ENCODE measurements at regions not wholly inside any gene's neighbourhood (a gene's known extent, or its start where the extent isn't known, plus 50 kb on each side); places are given as distances from the start of the nearest gene placed in this dataset.
"Not testable (repeated sequence)": the region's sequence is repeated elsewhere in the genome, so short reads cannot be mapped to it uniquely, and the experiment has no call there.

DNA sequence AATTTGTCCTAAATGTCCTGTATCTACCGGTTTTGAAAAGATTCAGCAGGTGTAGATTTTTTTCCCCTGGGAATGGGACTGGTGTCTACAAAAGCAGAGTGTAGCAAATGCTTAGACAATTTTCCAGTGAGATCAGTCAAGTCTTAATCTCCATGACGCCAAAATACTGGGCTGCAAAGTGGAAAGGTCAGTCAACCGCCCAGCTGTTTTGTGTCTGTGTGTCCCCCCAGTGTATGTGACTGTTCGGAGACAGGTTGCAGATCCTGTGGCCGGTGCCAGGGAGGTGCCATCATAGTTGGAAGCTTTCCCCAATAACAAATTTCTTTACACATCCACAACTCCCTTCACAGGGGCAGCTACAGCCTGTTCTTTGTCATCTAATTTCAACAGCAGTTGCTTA lies 263.8 kb downstream of the ARHGAP12 start (continued):
- no peak for TF ChIP-seq ZNF121 (tag by site-specific recombination; IDR thresholded peaks at IDR 0.05)
- TF ChIP-seq ZBTB8A (tag by site-specific recombination; IDR thresholded peaks at IDR 0.05): no peak
- TF ChIP-seq ZNF501 (tag by site-specific recombination; IDR thresholded peaks at IDR 0.05): no peak
- TF ChIP-seq BCL11B (tag by site-specific recombination; IDR thresholded peaks at IDR 0.05; ENCODE audit: low read depth): no peak
- no peak for TF ChIP-seq ZNF266 (tag by site-specific recombination; IDR thresholded peaks at IDR 0.05; ENCODE audit: low read depth)
- no peak for TF ChIP-seq ZNF391 (tag by site-specific recombination; IDR thresholded peaks at IDR 0.05; ENCODE audit: borderline replicate concordance, low read depth)
- TF ChIP-seq ZBTB21 (tag by site-specific recombination; IDR thresholded peaks at IDR 0.05): no peak
- TF ChIP-seq ZNF658 (tag by site-specific recombination; IDR thresholded peaks at IDR 0.05): no peak

GRCh38 chr10:31664071-31664470 lies 264.6 kb downstream of the ARHGAP12 start:
- H3K27ac ChIP-seq (ENCODE audit: extremely low read depth, low read depth, low read length); H3K4me3 ChIP-seq (ENCODE audit: low read depth, low read length); POLR2A ChIA-PET; H3K36me3 ChIP-seq (ENCODE audit: control insufficient read depth in 2 of 2, insufficient read depth in 1 of 2, low read length in 2 of 2); H3K9me3 ChIP-seq (ENCODE audit: control insufficient read depth, insufficient read depth, low read depth, low read length); CTCF ChIA-PET; H3K4me1 ChIP-seq (ENCODE audit: control insufficient read depth, insufficient read depth, low read length): not testable (repeated sequence)

DNA sequence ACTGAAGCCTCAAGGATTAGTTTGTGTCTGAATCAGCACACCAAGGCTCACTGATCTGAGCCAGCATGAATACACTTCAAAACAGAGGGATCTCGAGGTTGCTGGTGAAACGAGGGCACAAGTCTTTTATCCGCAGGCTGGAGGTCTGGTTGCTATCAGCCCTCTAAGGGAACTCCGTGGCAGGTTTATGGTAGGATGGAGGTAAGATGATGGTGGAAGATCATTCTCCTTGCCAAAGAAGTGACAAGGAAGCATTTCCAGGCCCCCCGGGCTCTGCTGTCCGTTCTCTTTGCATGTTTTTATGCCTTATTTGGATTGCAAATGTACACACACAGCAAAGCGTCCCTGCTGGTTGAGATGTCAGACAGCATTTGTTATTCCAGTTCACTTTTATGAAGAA lies 268.3 kb downstream of the ARHGAP12 start:
- ChIA-PET CTCF (interaction anchor here (0.7 kb wide), 1 partner anchor 13 kb away, joined by 3 read pairs; no protein-coding TSS in a partner anchor), POLR2A (no interaction called here)
- Histone ChIP-seq H3K4me3 (ENCODE audit: low read depth, low read length) (no peak overlapping the region), H3K36me3 (ENCODE audit: control insufficient read depth in 2 of 2, insufficient read depth in 1 of 2, low read length in 2 of 2) (no peaks in the 10 kb centered on the region), H3K9me3 (ENCODE audit: control insufficient read depth, insufficient read depth, low read depth, low read length) (no peaks in the 10 kb centered on the region), H3K4me1 (ENCODE audit: control insufficient read depth, insufficient read depth, low read length) (no peaks in the 10 kb centered on the region), H3K27ac (ENCODE audit: extremely low read depth, low read depth, low read length) (no peak overlapping the region)
- no peak for TF ChIP-seq ZBTB6 (tag by site-specific recombination; IDR thresholded peaks at IDR 0.05)
- no peak for TF ChIP-seq ZNF362 (tag by site-specific recombination; IDR thresholded peaks at IDR 0.05)
- no peak for TF ChIP-seq ZNF623 (tag by site-specific recombination; IDR thresholded peaks at IDR 0.05)

GRCh38 chr10:31659665-31660064 lies 269.0 kb downstream of the ARHGAP12 start:
- H3K4me1 ChIP-seq (ENCODE audit: control insufficient read depth, insufficient read depth, low read length): no peaks in the 10 kb centered on the region
- H3K9me3 ChIP-seq (ENCODE audit: control insufficient read depth, insufficient read depth, low read depth, low read length): no peaks in the 10 kb centered on the region
- no peak overlapping the region for H3K4me3 ChIP-seq (ENCODE audit: low read depth, low read length)
- CTCF ChIA-PET: no interaction called here
- H3K36me3 ChIP-seq (ENCODE audit: control insufficient read depth in 2 of 2, insufficient read depth in 1 of 2, low read length in 2 of 2): no peaks in the 10 kb centered on the region
- TF ChIP-seq PRDM2 (tag by site-specific recombination; IDR thresholded peaks at IDR 0.05; ENCODE audit: borderline replicate concordance): no peak
- TF ChIP-seq EGR2 (tag by site-specific recombination; IDR thresholded peaks at IDR 0.05; ENCODE audit: low read depth): no peak
- no peak for TF ChIP-seq HOXC10 (CRISPR knock-in tag; IDR thresholded peaks at IDR 0.05)
- POLR2A ChIA-PET: no interaction called here
- H3K27ac ChIP-seq (ENCODE audit: extremely low read depth, low read depth, low read length): no peak overlapping the region

Measured in HEK293 (cell line).